ENCODE measurements at regions not wholly inside any gene's neighbourhood (a gene's known extent, or its start where the extent isn't known, plus 50 kb on each side); places are given as distances from the start of the nearest gene placed in this dataset.

- H3K4me3 ChIP-seq (ENCODE audit: low read depth, low read length): no peak overlapping the region
- DNase-seq (ENCODE audit: low read depth): no peak
Observed at GRCh38 chr9:80025131-80025530, 453.4 kb downstream of the TLE4 start.

DNA sequence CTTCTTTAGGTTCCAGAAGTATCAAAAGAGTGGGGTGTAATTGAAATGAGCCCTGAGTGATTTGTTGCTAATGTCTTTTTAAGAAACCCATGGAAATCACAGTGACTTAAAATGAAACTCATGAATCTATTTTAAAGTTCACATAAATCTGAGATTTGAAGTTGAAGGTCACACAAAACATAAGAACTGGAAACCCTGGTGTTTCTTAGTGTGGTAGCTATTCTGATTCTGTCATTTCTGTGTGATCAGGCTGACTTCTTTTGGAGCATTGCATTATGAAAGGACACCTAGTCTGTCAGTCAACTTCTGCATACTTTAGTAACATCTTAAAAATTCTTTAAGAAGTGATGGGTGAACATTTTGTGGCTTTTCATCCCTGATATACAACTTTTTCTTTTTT lies 448.8 kb downstream of the TLE4 start:
- no peak for DNase-seq (ENCODE audit: low read depth)
- no peak overlapping the region for H3K4me3 ChIP-seq (ENCODE audit: low read depth, low read length)

DNA sequence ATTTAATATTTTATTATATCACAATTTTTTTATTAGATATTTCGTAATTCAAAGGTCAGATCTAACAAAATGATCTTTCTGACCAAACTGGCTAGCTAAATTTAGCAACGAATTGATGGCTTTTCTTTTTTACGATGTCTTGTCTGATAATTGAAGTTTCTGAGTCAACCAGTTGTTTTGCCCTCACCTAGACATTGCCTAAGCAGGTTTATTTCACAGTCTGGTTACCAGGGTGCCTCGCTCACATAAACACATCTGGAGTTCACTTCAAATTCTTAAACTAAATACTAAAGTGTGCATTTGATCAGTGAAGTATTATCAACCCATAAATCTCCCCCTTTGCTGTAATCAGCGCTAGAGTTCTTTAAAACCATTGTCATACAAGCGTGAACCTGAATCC lies 448.3 kb downstream of the TLE4 start:
- no peak overlapping the region for H3K4me3 ChIP-seq (ENCODE audit: low read depth, low read length)
- no peak for DNase-seq (ENCODE audit: low read depth)

- H3K4me3 ChIP-seq (ENCODE audit: low read depth, low read length): no peak overlapping the region
- DNase-seq (ENCODE audit: low read depth): no peak
Observed at GRCh38 chr9:80013891-80014290, 442.1 kb downstream of the TLE4 start.

GRCh38 chr9:80012557-80013330 lies 441.0 kb downstream of the TLE4 start:
- H3K4me3 ChIP-seq (ENCODE audit: low read depth, low read length): no peak overlapping the region
- no peak for DNase-seq (ENCODE audit: low read depth)

GRCh38 chr9:80009204-80009603 lies 437.4 kb downstream of the TLE4 start:
- no peak for DNase-seq (ENCODE audit: low read depth)
- H3K4me3 ChIP-seq (ENCODE audit: low read depth, low read length): no peak overlapping the region

GRCh38 chr9:80004714-80005113 lies 432.9 kb downstream of the TLE4 start:
- DNase-seq (ENCODE audit: low read depth): no peak
- H3K4me3 ChIP-seq (ENCODE audit: low read depth, low read length): no peak overlapping the region

DNA sequence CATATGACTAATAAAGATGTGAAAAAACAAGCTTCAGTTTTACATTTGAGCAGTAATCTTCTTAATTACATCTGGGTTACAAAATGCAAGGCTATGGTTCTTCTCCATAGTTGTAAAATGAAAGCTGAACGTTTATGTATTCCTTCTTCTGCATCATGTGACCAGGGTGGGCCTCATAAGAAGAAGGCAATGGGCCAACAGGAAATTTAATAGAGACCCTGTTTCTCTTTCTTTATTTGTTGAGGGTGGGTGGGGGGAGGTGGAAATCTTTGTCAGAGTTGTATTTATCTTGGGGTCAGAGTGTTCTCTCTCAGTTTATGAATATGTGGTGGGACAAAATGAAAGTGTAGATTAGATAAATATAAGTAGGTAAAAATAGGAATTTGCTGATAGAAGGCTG lies 418.8 kb downstream of the TLE4 start:
- DNase-seq (ENCODE audit: low read depth): no peak

GRCh38 chr9:79989079-79989478 lies 417.3 kb downstream of the TLE4 start:
- no peak for DNase-seq (ENCODE audit: low read depth)
- no peak overlapping the region for H3K4me3 ChIP-seq (ENCODE audit: low read depth, low read length)

More for the DNA sequence above, 418.8 kb downstream of the TLE4 start:
- no peak overlapping the region for H3K4me3 ChIP-seq (ENCODE audit: low read depth, low read length)

DNA sequence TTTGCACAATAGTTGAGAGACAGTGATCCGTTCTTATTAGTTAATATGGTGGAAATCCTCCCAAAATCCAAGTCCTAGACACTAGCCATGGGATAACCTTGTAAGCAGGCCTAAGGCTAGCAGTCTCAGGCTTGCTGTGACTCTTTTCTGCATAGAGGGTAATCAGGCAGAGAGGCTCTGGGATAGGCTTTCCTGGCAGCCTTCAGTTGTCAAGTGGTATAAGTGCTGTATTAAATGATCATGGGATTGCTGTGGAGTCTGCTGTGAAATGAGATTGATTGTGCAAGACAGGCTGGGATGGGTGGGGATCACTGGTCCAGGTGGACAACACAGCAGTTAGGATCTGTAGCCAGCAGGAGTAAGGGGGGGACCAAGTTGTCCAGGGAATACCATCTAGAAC lies 416.4 kb downstream of the TLE4 start:
- DNase-seq (ENCODE audit: low read depth): no peak
- no peak overlapping the region for H3K4me3 ChIP-seq (ENCODE audit: low read depth, low read length)

- DNase-seq (ENCODE audit: low read depth): no peak
- no peak overlapping the region for H3K4me3 ChIP-seq (ENCODE audit: low read depth, low read length)
Observed at GRCh38 chr9:79986437-79986836, 414.7 kb downstream of the TLE4 start.

GRCh38 chr9:79985772-79986171 lies 414.0 kb downstream of the TLE4 start:
- H3K4me3 ChIP-seq (ENCODE audit: low read depth, low read length): no peak overlapping the region
- no peak for DNase-seq (ENCODE audit: low read depth)

- DNase-seq (ENCODE audit: low read depth): no peak
Observed at GRCh38 chr9:79985264-79985663, 413.5 kb downstream of the TLE4 start.

GRCh38 chr9:79984429-79985067 lies 412.8 kb downstream of the TLE4 start:
- no peak overlapping the region for H3K4me3 ChIP-seq (ENCODE audit: low read depth, low read length)
- no peak for DNase-seq (ENCODE audit: low read depth)

More at GRCh38 chr9:79985264-79985663, 413.5 kb downstream of the TLE4 start:
- H3K4me3 ChIP-seq (ENCODE audit: low read depth, low read length): no peak overlapping the region

GRCh38 chr9:79980432-79980831 lies 408.7 kb downstream of the TLE4 start:
- H3K4me3 ChIP-seq (ENCODE audit: low read depth, low read length): no peak overlapping the region
- no peak for DNase-seq (ENCODE audit: low read depth)

DNA sequence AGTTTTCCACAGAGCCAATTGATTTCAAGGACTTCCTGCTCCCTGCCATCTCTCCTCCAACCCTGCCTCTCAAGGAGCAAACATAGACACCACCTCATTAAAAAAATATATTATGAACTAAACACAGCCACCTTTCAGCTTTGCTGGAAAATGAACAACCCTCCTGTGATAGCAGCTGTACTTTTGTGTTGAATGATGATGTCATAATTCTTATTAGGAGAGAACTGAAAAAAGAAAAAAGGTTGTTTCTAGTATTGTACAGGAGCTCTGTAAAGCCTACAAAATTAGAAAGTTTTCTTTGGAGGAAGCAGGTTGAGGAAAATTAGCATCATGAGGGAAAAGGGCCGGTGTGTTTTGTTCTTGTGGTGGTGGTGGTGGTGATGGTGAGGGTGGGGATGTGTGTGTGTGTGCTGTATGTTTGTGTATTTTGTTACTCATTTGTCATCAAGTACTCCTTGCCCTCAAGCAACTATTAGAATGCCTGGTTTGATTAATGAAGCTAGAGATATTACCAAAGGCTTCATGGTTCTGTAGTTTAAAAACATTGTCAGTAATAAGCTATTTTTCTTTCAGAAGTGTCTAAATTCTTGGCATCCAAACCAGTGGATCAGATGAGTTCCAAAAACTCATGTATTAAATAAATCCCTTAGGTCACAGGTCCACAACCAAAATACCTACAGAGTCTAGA lies 405.9 kb downstream of the TLE4 start:
- peak; percentile 22 for DNase-seq (ENCODE audit: low read depth)
- H3K4me3 ChIP-seq (ENCODE audit: low read depth, low read length): no peak overlapping the region

GRCh38 chr9:79977074-79977435 lies 405.3 kb downstream of the TLE4 start:
- DNase-seq (ENCODE audit: low read depth): no peak
- H3K4me3 ChIP-seq (ENCODE audit: low read depth, low read length): no peak overlapping the region

GRCh38 chr9:79976257-79977073 lies 404.7 kb downstream of the TLE4 start:
- H3K4me3 ChIP-seq (ENCODE audit: low read depth, low read length): no peak overlapping the region
- no peak for DNase-seq (ENCODE audit: low read depth)

DNA sequence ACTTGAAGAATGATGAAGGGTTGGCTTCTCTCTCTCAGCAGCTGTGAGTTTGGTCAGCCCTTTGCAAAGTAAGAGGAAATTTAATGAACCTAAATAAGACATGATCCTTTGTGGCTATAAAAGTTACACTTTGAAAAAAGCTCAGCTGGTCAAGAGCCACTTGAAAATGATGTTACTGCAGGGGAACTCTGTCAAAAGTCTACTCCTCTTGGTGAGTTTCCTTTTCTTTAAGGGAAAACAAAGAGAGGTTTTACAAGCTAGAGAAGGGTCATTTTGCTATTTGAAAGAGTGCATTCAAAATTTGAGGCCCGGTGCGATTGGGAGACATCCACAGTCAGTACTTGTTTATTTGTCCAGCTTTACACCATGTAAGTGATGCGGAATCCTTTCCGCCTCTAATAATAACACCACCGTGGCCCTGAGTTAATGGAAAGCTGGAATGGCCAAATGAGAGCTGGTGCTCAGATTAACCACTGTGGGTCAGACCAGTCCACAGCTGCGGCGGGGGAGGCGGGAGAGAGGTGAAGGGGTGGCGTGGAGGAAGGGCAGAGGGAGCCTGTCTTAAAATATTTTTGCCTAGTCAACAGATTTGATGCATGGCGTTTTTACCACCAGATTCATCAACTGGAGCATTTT lies 404.0 kb downstream of the TLE4 start:
- no peak for DNase-seq (ENCODE audit: low read depth)
- no peak overlapping the region for H3K4me3 ChIP-seq (ENCODE audit: low read depth, low read length)

Measured in skeletal muscle cell (primary cell).